Mesodermal cell (in vitro differentiated cells): ENCODE measurements at regions not wholly inside any gene's neighbourhood (a gene's known extent, or its start where the extent isn't known, plus 50 kb on each side); places are given as distances from the start of the nearest gene placed in this dataset.
"Not testable (repeated sequence)": the region's sequence is repeated elsewhere in the genome, so short reads cannot be mapped to it uniquely, and the experiment has no call there.

Experiments
- H3K27ac ChIP-seq: 2 replicates; pipeline ENCODE4 v1.7.0; 2013; ENCODE audit warnings: mild to moderate bottlenecking, low read depth, low read length, moderate library complexity; ENCODE audit not compliant: severe bottlenecking
- H3K36me3 ChIP-seq: 2 replicates; pipeline ENCODE4 v1.7.1; 2013; ENCODE audit warnings: mild to moderate bottlenecking, low read length, moderate library complexity; ENCODE audit not compliant: control insufficient read depth, insufficient read depth
- H3K4me1 ChIP-seq: one replicate; pipeline ENCODE4 v1.7.1; 2013; ENCODE audit warnings: mild to moderate bottlenecking, low read length; ENCODE audit not compliant: insufficient read depth, control insufficient read depth, poor library complexity, severe bottlenecking
- H3K4me3 ChIP-seq: 2 replicates; pipeline ENCODE4 v1.7.0; 2013; ENCODE audit warnings: low read length, control low read depth, mild to moderate bottlenecking; ENCODE audit not compliant: insufficient read depth, poor library complexity, severe bottlenecking; ENCODE audit errors: extremely low read depth
- H3K9me3 ChIP-seq: 2 replicates; pipeline ENCODE4 v1.7.1; 2013; ENCODE audit warnings: mild to moderate bottlenecking, low read length, moderate library complexity; ENCODE audit not compliant: control insufficient read depth
- WGBS, 2 experiments: methylation state at CpG; one replicate each; pipeline ENCODE4 v1.1.5; 2013; ENCODE audit warnings: missing lambda C conversion rate in 2 of 2; ENCODE audit not compliant: insufficient coverage in 2 of 2; 5-methylcytosine and 5-hydroxymethylcytosine counted together

GRCh38 chr2:145519254-145519653 is 999.3 kb upstream of the ZEB2 start:
- H3K4me3 ChIP-seq, H3K27ac ChIP-seq, H3K9me3 ChIP-seq, H3K4me1 ChIP-seq, H3K36me3 ChIP-seq: not testable (repeated sequence)
- WGBS, 2 experiments, result 93 to 100% methylated on average over 3 to 5 of the region's 5 CpGs

DNA sequence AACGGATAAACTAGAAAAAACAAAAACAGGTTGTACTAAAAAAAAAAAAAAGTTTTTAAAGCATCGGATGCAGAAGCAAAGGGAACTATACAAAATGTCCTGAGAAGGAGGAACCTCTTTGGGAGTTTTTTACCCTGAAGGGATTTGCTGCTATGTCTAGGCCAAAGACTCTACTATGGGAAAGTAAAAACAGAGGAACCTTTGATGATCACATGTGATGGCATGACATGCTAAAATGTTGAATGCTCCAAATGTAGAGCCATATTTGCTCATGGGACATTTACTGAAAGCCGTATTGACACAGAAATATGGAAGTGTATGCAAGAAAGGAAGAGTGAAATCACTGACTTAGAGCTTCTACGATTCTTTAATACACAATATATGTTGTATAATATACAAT is 992.0 kb upstream of the ZEB2 start:
- Histone ChIP-seq H3K4me1 (no peaks in the 10 kb centered on the region), H3K27ac (no peak overlapping the region), H3K36me3 (no peaks in the 10 kb centered on the region), H3K9me3 (no peaks in the 10 kb centered on the region), H3K4me3 (no peak overlapping the region)
- 86% methylated on average over 1 of the region's 4 CpGs; no CpG with 5 or more reads in 1 of the 2 experiments for WGBS, 2 experiments

- 60% methylated on average over 1 of the region's 3 CpGs; no CpG with 5 or more reads in 1 of the 2 experiments for WGBS, 2 experiments
- H3K27ac ChIP-seq, result no peak overlapping the region
- no peaks in the 10 kb centered on the region for H3K4me1 ChIP-seq
- H3K9me3 ChIP-seq, result no peaks in the 10 kb centered on the region
- H3K36me3 ChIP-seq, result no peaks in the 10 kb centered on the region
- no peak overlapping the region for H3K4me3 ChIP-seq
Observed at GRCh38 chr2:145503511-145503910, 983.6 kb upstream of the ZEB2 start.

DNA sequence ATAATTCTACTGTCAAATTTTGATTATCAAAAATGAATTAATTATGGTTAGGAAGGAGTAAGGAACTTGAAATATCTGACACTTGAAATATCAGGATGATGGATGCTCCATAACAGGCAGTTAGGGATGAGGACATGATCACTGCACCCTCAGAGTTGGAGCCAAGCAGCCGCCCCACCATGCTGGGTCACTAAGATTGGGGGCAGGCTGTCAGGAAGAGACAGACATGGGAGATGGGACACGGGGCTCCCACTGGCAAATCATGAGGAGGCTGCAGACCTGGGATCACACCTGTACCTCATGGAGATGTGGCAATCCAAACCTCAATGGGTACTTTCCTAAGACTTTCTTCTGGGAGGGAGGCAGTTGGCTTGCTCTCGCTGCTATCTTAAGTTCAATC is 982.0 kb upstream of the ZEB2 start:
- H3K4me1 ChIP-seq, result no peaks in the 10 kb centered on the region

DNA sequence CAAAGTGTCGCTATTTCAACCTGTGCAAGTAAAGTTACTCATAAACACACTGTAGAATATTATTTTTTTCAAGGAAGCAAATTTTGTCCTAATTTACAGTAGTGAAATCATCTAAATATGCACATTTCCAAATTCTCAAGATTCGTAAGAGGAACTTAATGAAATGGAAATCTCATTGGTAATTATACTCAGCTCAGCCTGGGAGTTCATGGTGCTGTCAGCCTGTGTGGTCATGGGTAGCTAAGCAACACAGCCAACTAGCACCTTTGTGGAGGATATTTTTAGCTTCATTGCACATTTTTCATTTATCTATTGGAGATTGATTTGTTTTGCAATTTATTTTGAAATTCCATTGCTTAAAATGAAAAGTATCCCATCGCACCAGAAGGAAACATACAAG is 975.7 kb upstream of the ZEB2 start:
- Histone ChIP-seq H3K9me3 (no peaks in the 10 kb centered on the region), H3K4me1 (no peaks in the 10 kb centered on the region), H3K36me3 (no peaks in the 10 kb centered on the region), H3K27ac (no peak overlapping the region), H3K4me3 (no peak overlapping the region)
- no CpG with 5 or more reads among the region's 3 CpGs for WGBS, 2 experiments

More for the DNA sequence above, 982.0 kb upstream of the ZEB2 start:
- 82 to 88% methylated on average over 2 of the region's 3 CpGs for WGBS, 2 experiments
- Histone ChIP-seq H3K9me3 (no peaks in the 10 kb centered on the region), H3K4me3 (no peak overlapping the region), H3K27ac (no peak overlapping the region), H3K36me3 (no peaks in the 10 kb centered on the region)

DNA sequence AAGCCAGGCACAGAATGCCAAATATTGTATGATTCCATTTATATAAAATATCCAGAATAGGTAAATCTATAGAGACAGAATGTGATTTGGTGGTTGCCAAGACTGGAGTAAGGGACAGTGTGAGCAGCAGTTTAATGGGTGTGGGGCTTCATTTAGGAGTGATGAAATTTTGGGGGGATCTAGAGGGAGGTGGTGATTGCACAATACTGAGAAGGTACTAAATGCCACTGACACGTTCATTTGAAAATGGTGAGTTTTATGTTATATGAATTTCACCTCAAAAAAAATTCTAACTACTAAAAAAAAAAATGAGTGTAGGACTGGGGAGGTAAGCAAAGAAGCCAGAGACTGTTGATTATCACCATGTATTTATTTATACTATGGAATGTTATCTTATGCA is 974.5 kb upstream of the ZEB2 start:
- WGBS, 2 experiments, result no CpG with 5 or more reads among the region's 1 CpG
- Histone ChIP-seq H3K4me3 (no peak overlapping the region), H3K9me3 (no peaks in the 10 kb centered on the region), H3K36me3 (no peaks in the 10 kb centered on the region), H3K27ac (no peak overlapping the region), H3K4me1 (no peaks in the 10 kb centered on the region)

DNA sequence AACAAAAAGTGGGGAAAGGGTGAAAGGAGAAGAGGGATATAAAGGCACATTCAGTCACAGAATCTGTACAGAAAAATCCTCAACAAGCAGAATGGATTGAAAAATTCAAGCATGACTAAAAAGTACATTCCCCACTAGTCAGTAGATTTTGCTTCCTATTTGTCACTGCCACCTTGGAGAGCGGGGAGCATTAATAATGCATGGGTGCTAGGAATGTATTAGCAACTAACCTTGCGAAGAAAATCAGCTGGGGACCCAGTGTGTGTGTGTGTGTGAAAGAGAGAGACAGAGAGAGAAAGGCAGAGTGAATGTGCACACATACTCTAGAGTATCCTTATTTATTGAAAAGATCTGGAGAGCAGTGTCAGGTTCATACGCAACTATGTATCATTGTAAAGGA is 968.7 kb upstream of the ZEB2 start:
- Histone ChIP-seq H3K27ac (no peak overlapping the region), H3K9me3 (no peaks in the 10 kb centered on the region), H3K36me3 (no peaks in the 10 kb centered on the region), H3K4me3 (no peak overlapping the region), H3K4me1 (no peaks in the 10 kb centered on the region)
- 86% methylated on average over 1 of the region's 3 CpGs; no CpG with 5 or more reads in 1 of the 2 experiments for WGBS, 2 experiments

DNA sequence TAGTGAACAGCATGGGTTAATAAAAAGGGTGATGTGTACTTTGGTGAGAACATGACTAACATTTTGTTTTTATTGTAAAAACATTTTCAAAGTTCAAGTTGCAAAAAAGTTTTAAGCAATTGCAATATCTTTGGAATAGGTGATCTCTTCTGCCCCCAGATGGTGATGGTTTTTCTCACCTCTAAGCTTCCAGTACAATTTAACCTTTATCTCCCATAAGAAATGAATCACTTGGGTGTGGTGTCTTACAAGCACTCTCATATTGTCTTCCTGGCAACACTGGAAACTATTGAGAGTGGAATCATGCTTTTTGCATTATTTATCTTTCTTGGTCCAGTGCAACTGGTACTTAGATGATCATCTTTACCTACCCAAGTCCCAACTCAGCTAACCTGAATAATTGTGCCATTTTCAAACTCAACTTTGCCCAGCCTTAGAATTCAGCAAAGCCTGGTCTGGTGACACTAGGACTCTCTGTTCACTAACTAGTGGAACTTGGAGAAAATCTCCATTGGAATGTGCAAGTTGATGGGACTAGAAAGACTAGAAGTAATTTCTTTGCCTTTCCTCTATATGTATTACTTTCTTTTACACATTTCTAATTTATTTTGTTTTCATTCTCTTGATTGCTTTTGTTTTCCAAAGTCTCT is 964.7 kb upstream of the ZEB2 start:
- Histone ChIP-seq H3K27ac (no peak overlapping the region), H3K36me3 (no peaks in the 10 kb centered on the region), H3K9me3 (no peaks in the 10 kb centered on the region), H3K4me3 (no peak overlapping the region), H3K4me1 (no peaks in the 10 kb centered on the region)

GRCh38 chr2:145483854-145484253 is 963.9 kb upstream of the ZEB2 start:
- no peak overlapping the region for H3K27ac ChIP-seq
- WGBS, 2 experiments, result 100% methylated on average over 1 of the region's 3 CpGs; no CpG with 5 or more reads in 1 of the 2 experiments
- H3K36me3 ChIP-seq, result no peaks in the 10 kb centered on the region

GRCh38 chr2:145481334-145481922 is 961.5 kb upstream of the ZEB2 start:
- H3K4me3 ChIP-seq, result no peak overlapping the region
- H3K4me1 ChIP-seq, result no peaks in the 10 kb centered on the region
- no peaks in the 10 kb centered on the region for H3K9me3 ChIP-seq
- H3K36me3 ChIP-seq, result no peaks in the 10 kb centered on the region
- no peak overlapping the region for H3K27ac ChIP-seq

More at GRCh38 chr2:145483854-145484253, 963.9 kb upstream of the ZEB2 start:
- no peaks in the 10 kb centered on the region for H3K4me1 ChIP-seq
- no peak overlapping the region for H3K4me3 ChIP-seq
- H3K9me3 ChIP-seq, result no peaks in the 10 kb centered on the region

GRCh38 chr2:145464866-145465265 is 944.9 kb upstream of the ZEB2 start:
- no peak overlapping the region for H3K4me3 ChIP-seq
- no peaks in the 10 kb centered on the region for H3K36me3 ChIP-seq
- no peak overlapping the region for H3K27ac ChIP-seq
- H3K9me3 ChIP-seq, result no peaks in the 10 kb centered on the region
- WGBS, 2 experiments, result 86 to 92% methylated on average over 1 of the region's 3 CpGs
- no peaks in the 10 kb centered on the region for H3K4me1 ChIP-seq
